Esophagus muscularis mucosa (tissue), 4 donors: ENCODE measurements at regions not wholly inside any gene's neighbourhood (a gene's known extent, or its start where the extent isn't known, plus 50 kb on each side); places are given as distances from the start of the nearest gene placed in this dataset.

Source experiments
- DNase-seq: peaks from one replicate; pipeline ENCODE4 v3.0.0-alpha.2; 2017; ENCODE audit errors: extremely low spot score
- H3K27ac ChIP-seq, 4 donors: fragments of 200-600 bp; sonication (generic); replicated peaks in 1 of 4; 1 replicate in 3 of 4; 2 replicates in 1 of 4; pipeline ENCODE4 v1.5.1; 2016 to 2019; ENCODE audit warnings: mild to moderate bottlenecking in 1 of 4
- H3K27me3 ChIP-seq, 4 donors: fragments of 200-600 bp; sonication (generic); one replicate each; pipeline versions ENCODE4 v1.5.1 to v1.6.0; 2016 to 2019
- H3K36me3 ChIP-seq, 4 donors: fragments of 200-600 bp; sonication (generic); one replicate each; pipeline ENCODE4 v1.5.1; 2016 to 2019
- H3K4me1 ChIP-seq, 4 donors: fragments of 200-600 bp; sonication (generic); one replicate each; pipeline ENCODE4 v1.5.1; 2016 to 2019
- H3K4me3 ChIP-seq, 4 donors: fragments of 200-600 bp; sonication (generic); 1 replicate in 2 of 4; 2 replicates in 2 of 4; pipeline ENCODE4 v1.5.1; 2016 to 2019; ENCODE audit warnings: mild to moderate bottlenecking in 4 of 4, moderate library complexity in 1 of 4
- H3K9me3 ChIP-seq, 4 donors: fragments of 200-600 bp; sonication (generic); 1 replicate in 3 of 4; 2 replicates in 1 of 4; pipeline ENCODE4 v1.5.1; 2016 to 2019
- CTCF ChIP-seq, 3 experiments: fragments of 200-600 bp in 2 of 3; fragments of 450-650 bp in 1 of 3; sonication (generic) in 2 of 3; IDR thresholded peaks; one replicate each; pipeline ENCODE4 v1.5.1; 2017 to 2019; ENCODE audit warnings: antibody characterized with exemption in 3 of 3, mild to moderate bottlenecking in 2 of 3, moderate library complexity in 1 of 3
- EP300 ChIP-seq: sonication (generic); formaldehyde crosslinking; IDR thresholded peaks from one replicate; pipeline ENCODE4 v1.6.1; 2017; ENCODE audit warnings: antibody characterized with exemption
- POLR2A ChIP-seq: fragments of 450-650 bp; IDR thresholded peaks from one replicate; pipeline ENCODE4 v1.6.1; 2017; ENCODE audit warnings: antibody characterized with exemption, moderate library complexity, mild to moderate bottlenecking, low read depth
- POLR2AphosphoS5 ChIP-seq, 2 donors: sonication (generic); formaldehyde crosslinking; IDR thresholded peaks; one replicate each; pipeline ENCODE4 v1.6.1; 2017; ENCODE audit warnings: antibody characterized with exemption in 2 of 2
- WGBS: methylation state at CpG from one replicate; pipeline ENCODE4 v1.1.5; 2018; 5-methylcytosine and 5-hydroxymethylcytosine counted together
- intact Hi-C: fragments of 100-400 bp; cut with DNase I; formaldehyde crosslinking; loops from one replicate; pipeline ENCODE4 v1.15.1; 2023

- no peaks in the 10 kb centered on the region for H3K4me1 ChIP-seq
- intact Hi-C loops: no loop called here
- H3K27ac ChIP-seq: no peak overlapping the region
- H3K4me3 ChIP-seq: no peak overlapping the region
- no peaks in the 10 kb centered on the region for H3K9me3 ChIP-seq
- WGBS: 94% methylated on average over 1 of the region's 1 CpG
- DNase-seq: no peak
- TF ChIP-seq EP300 (no peak), POLR2A (no peak), CTCF (IDR thresholded peaks at IDR 0.05) (no peak), POLR2AphosphoS5 (IDR thresholded peaks at IDR 0.05) (no peak)
- no peaks in the 10 kb centered on the region for H3K36me3 ChIP-seq
- no peaks in the 10 kb centered on the region for H3K27me3 ChIP-seq
Observed at GRCh38 chr12:24431872-24432271, 482.4 kb upstream of the SOX5 start.

GRCh38 chr12:24427776-24428175, 478.3 kb upstream of the SOX5 start:
- 85% methylated on average over 4 of the region's 4 CpGs for WGBS
- Histone ChIP-seq H3K9me3 (no peaks in the 10 kb centered on the region), H3K4me1 (no peaks in the 10 kb centered on the region), H3K4me3 (no peak overlapping the region), H3K27me3 (no peaks in the 10 kb centered on the region), H3K27ac (no peak overlapping the region), H3K36me3 (no peaks in the 10 kb centered on the region)
- TF ChIP-seq POLR2A: no peak
- intact Hi-C loops: no loop called here
- DNase-seq: no peak

GRCh38 chr12:24425601-24425970, 476.1 kb upstream of the SOX5 start:
- intact Hi-C loops: no loop called here
- H3K27ac ChIP-seq: no peak overlapping the region
- no peak overlapping the region for H3K4me3 ChIP-seq
- no peaks in the 10 kb centered on the region for H3K36me3 ChIP-seq
- H3K4me1 ChIP-seq: no peaks in the 10 kb centered on the region
- H3K9me3 ChIP-seq: peaks cover 0 to 3% (median under 1%) of the 10 kb centered on the region in 4 donors
- 82% methylated on average over 2 of the region's 2 CpGs for WGBS
- no peaks in the 10 kb centered on the region for H3K27me3 ChIP-seq
- no peak for DNase-seq
- TF ChIP-seq CTCF (IDR thresholded peaks at IDR 0.05): no peak
- TF ChIP-seq EP300: no peak
- TF ChIP-seq POLR2A: no peak
- no peak for TF ChIP-seq POLR2AphosphoS5 (IDR thresholded peaks at IDR 0.05)

- no peak for DNase-seq
- intact Hi-C loops: no loop called here
- peaks cover 0 to 3% (median 1%) of the 10 kb centered on the region in 4 donors for H3K9me3 ChIP-seq
- H3K4me3 ChIP-seq: no peak overlapping the region
- no peaks in the 10 kb centered on the region for H3K27me3 ChIP-seq
- WGBS: 80% methylated on average over 6 of the region's 6 CpGs
- no peak overlapping the region for H3K27ac ChIP-seq
- no peaks in the 10 kb centered on the region for H3K36me3 ChIP-seq
- no peak for TF ChIP-seq POLR2A
- no peak for TF ChIP-seq CTCF (IDR thresholded peaks at IDR 0.05)
- H3K4me1 ChIP-seq: no peaks in the 10 kb centered on the region
Observed at GRCh38 chr12:24424889-24425600, 475.6 kb upstream of the SOX5 start.

- intact Hi-C loops: no loop called here
- DNase-seq: no peak
- TF ChIP-seq POLR2A (no peak), POLR2AphosphoS5 (IDR thresholded peaks at IDR 0.05) (no peak), EP300 (no peak), CTCF (IDR thresholded peaks at IDR 0.05) (no peak)
- Histone ChIP-seq H3K36me3 (no peaks in the 10 kb centered on the region), H3K27me3 (no peaks in the 10 kb centered on the region), H3K27ac (no peak overlapping the region), H3K4me3 (no peak overlapping the region), H3K9me3 (peaks cover 0 to 3% (median 1%) of the 10 kb centered on the region in 4 donors), H3K4me1 (no peaks in the 10 kb centered on the region)
- 85% methylated on average over 2 of the region's 2 CpGs for WGBS
Observed at GRCh38 chr12:24424376-24424775, 474.9 kb upstream of the SOX5 start.
